H1 (cell line): ENCODE measurements at regions not wholly inside any gene's neighbourhood (a gene's known extent, or its start where the extent isn't known, plus 50 kb on each side); places are given as distances from the start of the nearest gene placed in this dataset.

ENCODE experiments used
- HDAC6 ChIP-seq: IDR thresholded peaks from one replicate; pipeline ENCODE4 v1.7.1; 2012; ENCODE audit warnings: low read depth, mild to moderate bottlenecking, inconsistent platforms, low read length, moderate library complexity
- RBBP5 ChIP-seq: IDR thresholded peaks from 2 replicates; pipeline ENCODE4 v1.7.1; 2012; ENCODE audit warnings: low read depth, mild to moderate bottlenecking, inconsistent platforms, low read length, moderate library complexity, borderline replicate concordance
- SIX5 ChIP-seq: IDR thresholded peaks from 2 replicates; pipeline ENCODE4 v1.6.1; 2011; ENCODE audit warnings: mild to moderate bottlenecking, low read depth, low read length
- SP1 ChIP-seq: IDR thresholded peaks from 2 replicates; pipeline ENCODE4 v1.6.1; 2011; ENCODE audit warnings: low read depth, low read length
- SUZ12 ChIP-seq: fragments of 200-600 bp; sonication (generic); IDR thresholded peaks from 2 replicates; pipeline ENCODE4 v1.6.1; 2012; ENCODE audit warnings: mild to moderate bottlenecking, inconsistent platforms, low read length, moderate library complexity, mixed read lengths
- TF ChIP-seq, protein P1 (sequence below): IDR thresholded peaks from 2 replicates; pipeline ENCODE4 v1.6.1; 2011; ENCODE audit warnings: low read length, improper control_type of control experiment

DNA sequence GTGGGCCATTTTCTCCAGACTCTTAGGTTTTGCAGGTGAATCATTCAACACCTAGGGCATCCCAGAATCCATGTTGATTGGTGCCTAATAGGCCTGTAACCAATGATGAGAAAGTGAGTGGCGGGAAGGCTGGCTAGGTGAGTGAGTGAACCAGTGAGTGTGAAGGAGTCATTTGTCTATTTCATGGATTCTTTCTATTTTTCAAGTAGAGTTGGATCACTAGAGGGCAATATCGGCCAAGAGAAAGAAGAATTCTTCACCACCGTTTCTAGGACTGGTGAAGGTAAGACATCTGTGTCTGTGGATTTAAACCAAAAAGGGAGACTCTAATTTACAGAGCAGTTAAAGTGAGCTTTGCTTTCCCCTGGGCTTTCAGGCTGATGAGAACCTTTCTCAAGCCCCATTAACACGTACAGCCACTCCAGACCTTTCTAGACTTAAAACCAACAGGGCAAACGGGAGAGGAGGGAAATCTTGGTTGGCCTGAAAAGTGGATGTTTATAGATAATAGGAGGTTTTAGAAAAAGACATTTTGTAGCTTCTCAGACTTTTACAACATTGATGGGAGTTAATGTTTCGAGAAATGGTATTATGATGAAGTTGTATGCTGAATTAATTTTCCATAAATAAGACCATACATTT, 114.3 kb upstream of the IL12B start (continued):
- TF ChIP-seq, protein P1, sequence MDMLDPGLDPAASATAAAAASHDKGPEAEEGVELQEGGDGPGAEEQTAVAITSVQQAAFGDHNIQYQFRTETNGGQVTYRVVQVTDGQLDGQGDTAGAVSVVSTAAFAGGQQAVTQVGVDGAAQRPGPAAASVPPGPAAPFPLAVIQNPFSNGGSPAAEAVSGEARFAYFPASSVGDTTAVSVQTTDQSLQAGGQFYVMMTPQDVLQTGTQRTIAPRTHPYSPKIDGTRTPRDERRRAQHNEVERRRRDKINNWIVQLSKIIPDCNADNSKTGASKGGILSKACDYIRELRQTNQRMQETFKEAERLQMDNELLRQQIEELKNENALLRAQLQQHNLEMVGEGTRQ = no peak
- TF ChIP-seq SP1 (no peak), SUZ12 (no peak), RBBP5 (no peak), SIX5 (no peak), HDAC6 (no peak)
